ENCODE measurements at regions not wholly inside any gene's neighbourhood (a gene's known extent, or its start where the extent isn't known, plus 50 kb on each side); places are given as distances from the start of the nearest gene placed in this dataset.

DNA sequence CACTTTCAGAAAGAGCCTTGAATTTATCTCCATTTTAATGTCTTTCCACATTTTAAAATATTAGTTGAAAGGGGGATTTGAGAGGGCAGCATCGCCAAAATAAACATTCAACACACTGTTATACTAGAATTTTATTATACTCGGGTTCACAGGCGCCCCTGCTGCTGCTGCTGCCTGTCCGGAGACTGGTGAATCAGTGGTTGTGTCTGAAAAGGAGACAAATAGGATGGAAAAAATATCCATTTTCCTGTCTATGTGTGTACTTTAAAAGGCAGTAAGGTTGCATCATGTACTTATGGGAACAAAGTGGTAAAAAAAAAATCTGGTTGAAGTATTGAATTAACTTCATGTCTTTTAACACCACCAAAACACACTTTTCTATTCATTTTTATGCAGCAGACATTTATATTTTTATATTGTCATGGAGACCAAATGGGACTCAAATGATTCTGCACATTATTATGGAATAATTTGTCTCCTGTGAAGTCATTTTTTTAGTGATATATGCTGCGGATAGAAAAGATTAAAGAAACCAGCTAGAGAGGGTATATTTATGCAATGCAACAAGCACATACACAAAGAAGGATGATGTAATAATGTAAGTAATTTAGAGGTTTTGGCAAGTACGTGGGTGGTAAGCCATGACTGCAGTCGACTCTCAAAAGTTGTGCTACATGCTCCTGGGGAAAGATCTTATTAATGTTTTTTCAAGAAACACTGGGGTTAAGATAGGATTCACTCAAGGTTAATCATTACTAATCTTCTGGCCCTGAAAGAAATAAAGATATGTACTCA lies 759.0 kb upstream of the SOX9 start:
- no peaks in the 10 kb centered on the region for H3K36me3 Mint-ChIP-seq (ENCODE audit: insufficient read depth, unreplicated experiment)
- TF ChIP-seq, protein P1, sequence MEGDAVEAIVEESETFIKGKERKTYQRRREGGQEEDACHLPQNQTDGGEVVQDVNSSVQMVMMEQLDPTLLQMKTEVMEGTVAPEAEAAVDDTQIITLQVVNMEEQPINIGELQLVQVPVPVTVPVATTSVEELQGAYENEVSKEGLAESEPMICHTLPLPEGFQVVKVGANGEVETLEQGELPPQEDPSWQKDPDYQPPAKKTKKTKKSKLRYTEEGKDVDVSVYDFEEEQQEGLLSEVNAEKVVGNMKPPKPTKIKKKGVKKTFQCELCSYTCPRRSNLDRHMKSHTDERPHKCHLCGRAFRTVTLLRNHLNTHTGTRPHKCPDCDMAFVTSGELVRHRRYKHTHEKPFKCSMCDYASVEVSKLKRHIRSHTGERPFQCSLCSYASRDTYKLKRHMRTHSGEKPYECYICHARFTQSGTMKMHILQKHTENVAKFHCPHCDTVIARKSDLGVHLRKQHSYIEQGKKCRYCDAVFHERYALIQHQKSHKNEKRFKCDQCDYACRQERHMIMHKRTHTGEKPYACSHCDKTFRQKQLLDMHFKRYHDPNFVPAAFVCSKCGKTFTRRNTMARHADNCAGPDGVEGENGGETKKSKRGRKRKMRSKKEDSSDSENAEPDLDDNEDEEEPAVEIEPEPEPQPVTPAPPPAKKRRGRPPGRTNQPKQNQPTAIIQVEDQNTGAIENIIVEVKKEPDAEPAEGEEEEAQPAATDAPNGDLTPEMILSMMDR (IDR thresholded peaks at IDR 0.05; ENCODE audit: unreplicated experiment): no peak
- no peak overlapping the region for H3K4me3 Mint-ChIP-seq (ENCODE audit: unreplicated experiment)
- H3K4me1 Mint-ChIP-seq (ENCODE audit: insufficient read depth, unreplicated experiment): peaks cover 7% of the 10 kb centered on the region
- POLR2A ChIA-PET: interaction anchor here (0.6 to 1.1 kb wide), 3 partner anchors 11 to 230 kb away, joined by 3 to 4 read pairs (median 3); no protein-coding TSS in a partner anchor
- CTCF ChIA-PET: no interaction called here
- H3K27me3 Mint-ChIP-seq (ENCODE audit: insufficient read depth, unreplicated experiment): no peaks in the 10 kb centered on the region
- no peaks in the 10 kb centered on the region for H3K9me3 Mint-ChIP-seq (ENCODE audit: unreplicated experiment)
- H3K27ac Mint-ChIP-seq (ENCODE audit: low read depth, unreplicated experiment): peak overlapping the region; percentile 59
- intact Hi-C loops (cut with micrococcal nuclease): no loop called here
- peak; percentile 43 for DNase-seq (ENCODE audit: unreplicated experiment)
- no TSS peak for BruUV-seq (replicated peaks)

DNA sequence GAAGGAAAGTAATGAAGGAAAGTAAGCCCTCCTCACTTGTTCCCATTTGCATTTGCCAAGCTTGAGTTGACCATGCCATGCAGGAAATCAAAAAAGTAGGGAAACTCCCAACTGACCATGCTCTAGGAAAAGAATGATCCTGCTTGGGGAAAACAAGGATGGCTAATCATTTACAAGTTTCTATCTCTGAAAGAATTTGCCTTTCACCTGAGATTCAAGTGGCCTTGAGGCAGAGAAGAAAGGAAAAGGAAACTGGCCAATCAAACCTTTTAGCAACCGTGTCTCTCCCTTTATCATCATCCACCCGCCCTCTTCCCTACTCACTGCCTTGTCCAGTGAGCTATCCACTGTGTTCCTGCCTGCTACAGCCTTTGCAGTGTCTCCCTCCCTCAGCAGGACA lies 757.2 kb upstream of the SOX9 start:
- Mint-ChIP-seq H3K4me3 (ENCODE audit: unreplicated experiment) (no peak overlapping the region), H3K36me3 (ENCODE audit: insufficient read depth, unreplicated experiment) (no peaks in the 10 kb centered on the region), H3K27me3 (ENCODE audit: insufficient read depth, unreplicated experiment) (no peaks in the 10 kb centered on the region), H3K4me1 (ENCODE audit: insufficient read depth, unreplicated experiment) (peaks cover 7% of the 10 kb centered on the region), H3K27ac (ENCODE audit: low read depth, unreplicated experiment) (no peak overlapping the region), H3K9me3 (ENCODE audit: unreplicated experiment) (no peaks in the 10 kb centered on the region)
- no TSS peak for BruUV-seq (replicated peaks)
- TF ChIP-seq, protein P1 (IDR thresholded peaks at IDR 0.05; ENCODE audit: unreplicated experiment): no peak
- intact Hi-C loops (cut with micrococcal nuclease): no loop called here
- CTCF ChIA-PET: no interaction called here
- POLR2A ChIA-PET: no interaction called here
- no peak for DNase-seq (ENCODE audit: unreplicated experiment)

DNA sequence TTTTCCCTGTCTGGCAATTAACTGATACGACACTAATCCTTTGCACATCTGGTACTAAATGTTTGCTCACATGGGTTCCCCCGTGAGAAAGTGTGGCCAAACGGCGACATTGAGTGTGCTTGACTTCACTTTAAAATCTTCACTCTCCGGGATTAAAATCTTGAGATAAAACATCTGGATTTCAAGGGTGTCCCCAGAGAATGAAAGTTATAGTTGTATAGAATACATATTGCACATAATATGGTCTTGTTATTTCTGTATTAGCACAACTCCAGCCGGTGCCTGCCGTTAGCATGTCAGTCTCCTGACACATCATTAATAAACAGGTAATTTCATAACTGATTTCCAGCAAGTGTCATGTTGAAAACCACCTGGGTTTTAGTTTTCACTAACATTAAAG lies 749.0 kb upstream of the SOX9 start:
- CTCF ChIA-PET: no interaction called here
- Mint-ChIP-seq H3K27me3 (ENCODE audit: insufficient read depth, unreplicated experiment) (no peaks in the 10 kb centered on the region), H3K4me1 (ENCODE audit: insufficient read depth, unreplicated experiment) (no peaks in the 10 kb centered on the region), H3K27ac (ENCODE audit: low read depth, unreplicated experiment) (no peak overlapping the region), H3K4me3 (ENCODE audit: unreplicated experiment) (no peak overlapping the region), H3K9me3 (ENCODE audit: unreplicated experiment) (no peaks in the 10 kb centered on the region), H3K36me3 (ENCODE audit: insufficient read depth, unreplicated experiment) (no peaks in the 10 kb centered on the region)
- TF ChIP-seq, protein P1 (IDR thresholded peaks at IDR 0.05; ENCODE audit: unreplicated experiment): no peak
- POLR2A ChIA-PET: interaction anchor here (0.6 to 1.5 kb wide), 2 partner anchors 10 to 13 kb away, joined by 4 read pairs; no protein-coding TSS in a partner anchor
- no peak for DNase-seq (ENCODE audit: unreplicated experiment)
- intact Hi-C loops (cut with micrococcal nuclease): no loop called here
- BruUV-seq (replicated peaks): no TSS peak

DNA sequence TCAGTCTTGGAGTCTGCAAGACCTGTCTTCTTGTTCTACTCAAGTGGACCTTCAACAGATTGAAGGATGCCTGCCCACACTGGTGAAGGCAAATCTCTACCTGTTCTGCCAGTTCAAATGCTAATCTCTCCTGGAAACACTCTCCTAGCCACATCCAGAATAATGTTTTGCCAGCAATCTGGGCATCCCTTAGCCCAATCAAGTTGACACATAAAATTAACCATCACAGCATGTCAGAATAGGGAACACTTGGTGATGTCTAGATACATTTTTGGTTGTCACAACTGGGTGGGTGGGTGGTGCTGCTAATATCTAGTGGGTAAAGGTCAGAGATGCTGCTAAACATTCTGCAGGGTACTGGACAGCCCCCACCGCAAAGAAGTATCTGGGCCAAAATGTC lies 744.9 kb upstream of the SOX9 start:
- TF ChIP-seq, protein P1 (IDR thresholded peaks at IDR 0.05; ENCODE audit: unreplicated experiment): no peak
- intact Hi-C loops (cut with micrococcal nuclease): no loop called here
- no peak overlapping the region for H3K27ac Mint-ChIP-seq (ENCODE audit: low read depth, unreplicated experiment)
- BruUV-seq (replicated peaks): no TSS peak
- no peaks in the 10 kb centered on the region for H3K4me1 Mint-ChIP-seq (ENCODE audit: insufficient read depth, unreplicated experiment)
- H3K36me3 Mint-ChIP-seq (ENCODE audit: insufficient read depth, unreplicated experiment): no peaks in the 10 kb centered on the region
- no peaks in the 10 kb centered on the region for H3K9me3 Mint-ChIP-seq (ENCODE audit: unreplicated experiment)
- H3K27me3 Mint-ChIP-seq (ENCODE audit: insufficient read depth, unreplicated experiment): no peaks in the 10 kb centered on the region
- H3K4me3 Mint-ChIP-seq (ENCODE audit: unreplicated experiment): no peak overlapping the region
- ChIA-PET CTCF (interaction anchor here (0.7 kb wide), 2 partner anchors 479 to 572 kb away, joined by 3 to 4 read pairs; no protein-coding TSS in a partner anchor), POLR2A (interaction anchor here (1.0 kb wide), 1 partner anchor 14 kb away, joined by 4 read pairs; no protein-coding TSS in a partner anchor)
- no peak for DNase-seq (ENCODE audit: unreplicated experiment)

Data from MCF 10A (cell line).